GM18507 (cell line): ENCODE measurements at regions not wholly inside any gene's neighbourhood (a gene's known extent, or its start where the extent isn't known, plus 50 kb on each side); places are given as distances from the start of the nearest gene placed in this dataset.

Experiments used
- DNase-seq: peaks from one replicate; pipeline ENCODE4 v3.0.0; 2011; ENCODE audit warnings: low read depth; ENCODE audit not compliant: insufficient read length; ENCODE audit errors: extremely low spot score
- FAIRE-seq: peaks from 2 replicates; lab custom pipeline; 2011; peaks lifted over from hg19 to GRCh38; lab: Jason Lieb, UNC

- DNase-seq = no peak
- FAIRE-seq = no peak
Measured at GRCh38 chr6:74964871-74965441, 240.9 kb downstream of the COL12A1 start.

DNA sequence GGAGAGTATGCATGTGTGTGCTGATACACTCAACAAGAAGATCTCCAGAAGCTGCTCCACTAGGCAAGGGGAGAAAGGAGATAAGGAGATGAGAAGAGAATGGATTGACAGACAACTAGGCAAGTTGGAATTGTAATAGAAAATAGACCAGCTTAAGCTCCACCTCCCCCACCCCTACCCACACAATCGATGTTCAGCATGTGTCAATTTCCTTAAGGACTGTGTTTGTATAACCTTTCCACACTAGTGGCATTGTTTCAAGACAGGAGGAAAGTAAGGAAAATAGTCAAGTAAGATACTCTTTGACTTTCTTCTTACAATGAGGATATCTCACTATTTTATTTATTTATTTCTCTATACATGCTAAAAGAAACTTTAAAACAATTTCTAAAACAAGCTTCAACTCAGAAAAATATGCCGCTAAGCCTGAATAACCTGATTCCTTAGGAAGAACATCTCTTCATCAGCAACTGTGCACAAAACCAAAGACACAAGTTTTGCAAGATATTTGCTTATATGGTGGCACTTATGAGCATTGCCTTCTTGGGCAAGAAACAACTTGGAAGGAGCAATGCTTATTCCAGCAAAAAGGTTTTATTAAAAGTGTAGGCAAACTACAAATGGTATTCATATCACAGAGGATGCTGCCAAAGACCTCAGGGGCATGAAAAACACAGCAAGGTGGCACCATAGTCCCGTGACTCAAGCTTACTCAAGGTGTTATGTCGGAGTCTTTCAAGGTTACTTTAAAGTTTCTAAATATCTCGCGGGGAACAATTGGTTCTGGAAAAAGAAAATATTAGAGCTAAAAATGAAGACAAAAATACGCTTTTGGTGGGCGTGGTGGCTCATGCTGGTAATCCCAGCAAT is 249.1 kb downstream of the COL12A1 start:
- FAIRE-seq = no peak
- DNase-seq = no peak

- DNase-seq (no peak), FAIRE-seq (no peak)
Measured at GRCh38 chr6:74953708-74954107, 252.1 kb downstream of the COL12A1 start.

GRCh38 chr6:74946961-74947360 is 258.9 kb downstream of the COL12A1 start:
- no peak for FAIRE-seq
- DNase-seq = no peak

GRCh38 chr6:74942130-74942529 is 263.7 kb downstream of the COL12A1 start:
- no peak for DNase-seq
- FAIRE-seq = no peak

DNA sequence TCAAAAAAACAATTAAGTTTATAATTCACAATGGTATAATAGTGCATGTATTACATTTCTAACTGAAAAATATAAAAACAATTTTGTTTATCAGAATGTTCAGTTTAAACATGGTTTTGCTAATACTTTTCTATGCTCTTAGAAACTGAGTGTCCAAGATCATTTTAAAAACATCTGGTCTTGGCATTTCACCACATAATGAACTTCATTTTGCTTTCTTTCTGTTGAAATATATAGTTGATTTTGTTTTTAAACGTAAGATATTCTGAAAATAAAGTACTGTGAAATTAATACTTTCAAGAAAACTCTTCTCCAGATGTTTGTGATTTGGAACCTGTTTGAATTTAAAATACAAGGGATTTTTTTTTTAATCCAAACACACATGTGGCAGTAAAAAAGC is 264.4 kb downstream of the COL12A1 start:
- no peak for FAIRE-seq

GRCh38 chr6:74939721-74940620 is 265.9 kb downstream of the COL12A1 start:
- FAIRE-seq = no peak
- DNase-seq = no peak

More for the DNA sequence above, 264.4 kb downstream of the COL12A1 start:
- DNase-seq = no peak

DNA sequence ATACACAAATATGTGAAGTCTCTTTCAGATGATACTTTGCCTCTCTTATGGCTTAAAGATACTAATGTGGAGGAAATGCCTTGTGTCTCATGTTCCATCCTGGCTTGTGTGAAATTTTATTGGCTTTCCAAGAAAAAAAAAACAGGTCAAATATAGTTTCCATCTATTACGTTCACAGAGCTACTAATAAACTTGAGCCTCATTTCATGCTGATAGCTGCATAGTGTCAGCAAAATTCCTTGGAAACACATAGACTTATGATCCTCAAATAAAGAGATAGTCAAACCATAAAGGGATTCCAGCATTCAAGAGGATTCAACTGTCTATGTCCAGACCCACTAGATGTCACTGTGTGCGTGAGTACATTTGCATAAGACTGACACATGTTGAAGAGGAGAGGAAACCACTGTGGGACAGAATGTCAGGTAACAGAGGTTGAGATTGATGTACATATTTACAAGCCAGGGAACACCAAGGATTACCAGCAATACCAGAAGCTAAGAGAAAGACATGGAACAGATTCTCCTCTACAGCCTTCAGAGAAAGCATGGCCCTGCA is 266.6 kb downstream of the COL12A1 start:
- no peak for DNase-seq

GRCh38 chr6:74937936-74938335 is 267.9 kb downstream of the COL12A1 start:
- FAIRE-seq (no peak), DNase-seq (no peak)

More for the DNA sequence above, 266.6 kb downstream of the COL12A1 start:
- no peak for FAIRE-seq

DNA sequence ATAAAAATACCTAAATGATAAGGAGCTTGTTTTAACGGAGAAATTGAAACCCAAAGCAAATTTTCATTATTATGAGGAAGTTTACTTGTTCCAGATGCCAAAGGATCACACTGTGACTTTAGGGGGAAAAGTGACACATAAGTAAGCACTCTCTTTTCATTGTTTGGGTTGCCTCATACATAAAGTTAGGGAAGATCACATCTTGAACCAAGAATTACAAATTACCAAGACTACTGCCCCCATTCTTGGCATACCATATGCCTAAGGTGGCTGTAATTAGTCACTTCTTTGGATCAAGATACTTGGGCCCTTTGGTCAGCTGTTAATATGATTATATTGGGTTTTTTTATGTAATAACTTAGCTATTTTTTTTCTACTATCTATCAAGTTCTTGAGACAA is 269.0 kb downstream of the COL12A1 start:
- no peak for DNase-seq

GRCh38 chr6:74932232-74932888 is 273.5 kb downstream of the COL12A1 start:
- no peak for DNase-seq
- FAIRE-seq = no peak

More for the DNA sequence above, 269.0 kb downstream of the COL12A1 start:
- FAIRE-seq = no peak

DNA sequence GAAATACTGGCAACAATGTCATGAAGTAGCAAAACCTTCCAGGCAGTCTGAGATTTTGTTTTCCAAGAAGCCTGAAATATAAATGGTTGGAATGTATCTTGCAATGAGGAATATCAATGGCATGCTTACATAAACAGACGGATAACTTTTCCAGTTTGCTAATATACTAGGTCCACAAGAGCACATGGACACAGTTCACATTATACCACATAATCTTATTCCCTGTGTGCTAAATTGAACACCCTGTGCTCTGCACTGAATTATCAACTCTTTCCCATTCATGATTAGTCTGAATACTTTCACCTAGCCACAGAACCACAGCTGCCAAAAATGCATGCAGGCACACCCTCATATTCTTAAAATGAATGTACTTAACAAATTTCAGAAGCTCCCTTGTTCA is 274.3 kb downstream of the COL12A1 start:
- no peak for FAIRE-seq

GRCh38 chr6:74928203-74928602 is 277.6 kb downstream of the COL12A1 start:
- DNase-seq (no peak), FAIRE-seq (no peak)

More for the DNA sequence above, 274.3 kb downstream of the COL12A1 start:
- DNase-seq = no peak

- no peak for DNase-seq
- FAIRE-seq = no peak
Measured at GRCh38 chr6:74927299-74927698, 278.6 kb downstream of the COL12A1 start.

GRCh38 chr6:74925683-74926082 is 280.2 kb downstream of the COL12A1 start:
- DNase-seq (no peak), FAIRE-seq (no peak)

DNA sequence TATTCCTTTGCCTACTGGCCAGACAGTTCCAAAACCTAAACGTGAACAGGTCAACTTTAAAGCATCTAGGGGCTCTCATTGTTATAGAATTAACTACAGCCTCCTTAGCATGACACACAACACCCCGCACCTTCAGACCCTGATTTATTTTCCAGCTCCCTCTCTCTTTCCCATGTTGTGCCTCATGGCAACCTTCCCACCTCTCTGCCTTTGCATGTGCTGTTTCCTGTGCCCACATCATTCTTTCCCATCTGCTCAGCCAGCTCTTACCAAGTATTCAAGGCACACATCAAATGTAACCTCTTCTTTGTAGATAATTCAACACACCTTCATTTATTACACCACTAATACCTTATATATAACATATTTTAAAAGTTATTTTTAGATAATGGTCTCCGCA is 291.0 kb downstream of the COL12A1 start:
- DNase-seq = no peak
- no peak for FAIRE-seq

- FAIRE-seq = no peak
Measured at GRCh38 chr6:74912234-74912633, 293.6 kb downstream of the COL12A1 start.

GRCh38 chr6:74902846-74903245 is 303.0 kb downstream of the COL12A1 start:
- no peak for FAIRE-seq
- no peak for DNase-seq

More at GRCh38 chr6:74912234-74912633, 293.6 kb downstream of the COL12A1 start:
- DNase-seq = no peak

DNA sequence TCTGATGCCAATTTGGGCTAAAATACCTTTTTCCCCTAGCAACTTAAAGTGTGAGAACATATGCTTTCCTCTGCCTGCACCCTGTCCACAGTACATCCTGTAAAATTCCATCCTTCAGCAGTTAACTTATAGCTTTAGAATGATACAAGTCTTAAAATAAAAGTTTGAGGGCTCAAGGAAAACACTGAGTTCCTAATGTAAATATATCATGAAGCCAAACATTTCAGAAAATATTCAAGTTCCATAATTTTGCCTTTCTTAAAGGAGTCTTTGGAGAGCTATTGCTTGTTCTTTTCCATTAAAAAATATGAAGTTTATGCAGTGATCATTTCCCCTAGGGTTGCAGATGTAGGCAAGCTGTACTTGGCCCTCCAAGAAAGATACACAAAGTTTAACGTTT is 303.8 kb downstream of the COL12A1 start:
- DNase-seq = no peak
- no peak for FAIRE-seq
